NOMO-1 treated with DMSO at 0.1 percent for 48 hours (cell line): ENCODE measurements at regions not wholly inside any gene's neighbourhood (a gene's known extent, or its start where the extent isn't known, plus 50 kb on each side); places are given as distances from the start of the nearest gene placed in this dataset.
"Not testable (repeated sequence)": the region's sequence is repeated elsewhere in the genome, so short reads cannot be mapped to it uniquely, and the experiment has no call there.

Source experiments
- DNase-seq: peaks from one replicate; lab custom pipeline; 2025; ENCODE audit not compliant: unreplicated experiment; lab: John Stamatoyannopoulos, UW

DNA sequence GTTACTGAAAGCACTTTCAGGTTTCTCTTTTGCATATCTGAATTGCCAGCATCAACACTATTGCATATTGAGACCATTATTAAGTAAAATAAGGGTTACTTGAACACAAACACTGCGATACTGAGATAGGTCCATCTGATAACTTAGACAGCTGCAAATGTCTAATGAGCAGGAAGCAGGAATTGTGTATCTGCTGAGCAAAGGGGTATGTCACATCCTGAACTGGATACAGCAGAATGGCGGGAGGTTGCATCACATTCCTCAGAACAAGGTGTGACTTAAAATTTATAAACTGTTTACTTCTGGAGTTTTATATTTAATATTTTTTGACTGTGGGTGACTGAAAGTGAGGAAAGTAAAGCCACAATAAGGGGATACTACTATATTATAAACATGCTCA is 142.4 kb downstream of the POTEH start:
- not testable (repeated sequence) for DNase-seq

DNA sequence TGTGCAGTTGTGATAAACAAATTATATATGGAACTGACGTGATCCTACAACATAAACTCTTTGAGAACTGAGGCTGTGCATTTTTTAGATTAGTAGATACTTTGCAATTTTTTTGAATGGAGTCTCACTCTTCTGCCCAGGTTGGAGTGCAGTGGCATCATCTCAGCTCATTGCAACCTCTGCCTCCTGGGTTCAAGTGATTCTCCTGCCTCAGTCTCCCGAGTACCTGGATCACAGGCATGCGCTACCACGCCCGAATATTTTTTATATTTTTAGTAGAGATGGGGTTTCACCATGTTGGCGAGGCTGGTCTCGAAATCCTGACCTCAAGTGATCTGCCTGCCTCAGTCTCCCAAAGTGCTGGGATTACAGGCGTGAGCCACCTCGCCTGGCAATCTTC is 145.9 kb downstream of the POTEH start:
- not testable (repeated sequence) for DNase-seq

DNA sequence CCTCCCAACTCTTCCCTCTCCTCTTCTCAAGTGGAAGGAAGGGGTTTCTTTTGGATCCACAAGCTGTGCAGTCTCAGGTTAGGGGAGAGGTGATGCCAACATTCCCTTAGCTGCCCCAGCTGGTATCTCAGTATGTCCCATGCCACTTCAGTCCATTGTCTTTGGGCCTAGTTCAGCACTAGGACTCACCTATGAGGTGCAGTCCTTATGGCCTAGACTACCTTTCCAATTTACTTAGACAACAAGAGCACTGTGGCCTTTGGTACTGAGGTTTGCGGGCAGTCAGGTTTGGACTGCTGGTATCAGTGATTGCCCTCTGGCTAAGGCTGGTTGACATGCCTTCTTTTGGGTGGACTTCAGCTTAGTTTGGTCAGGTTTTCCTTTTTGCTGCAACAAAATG is 159.9 kb downstream of the POTEH start:
- not testable (repeated sequence) for DNase-seq

DNA sequence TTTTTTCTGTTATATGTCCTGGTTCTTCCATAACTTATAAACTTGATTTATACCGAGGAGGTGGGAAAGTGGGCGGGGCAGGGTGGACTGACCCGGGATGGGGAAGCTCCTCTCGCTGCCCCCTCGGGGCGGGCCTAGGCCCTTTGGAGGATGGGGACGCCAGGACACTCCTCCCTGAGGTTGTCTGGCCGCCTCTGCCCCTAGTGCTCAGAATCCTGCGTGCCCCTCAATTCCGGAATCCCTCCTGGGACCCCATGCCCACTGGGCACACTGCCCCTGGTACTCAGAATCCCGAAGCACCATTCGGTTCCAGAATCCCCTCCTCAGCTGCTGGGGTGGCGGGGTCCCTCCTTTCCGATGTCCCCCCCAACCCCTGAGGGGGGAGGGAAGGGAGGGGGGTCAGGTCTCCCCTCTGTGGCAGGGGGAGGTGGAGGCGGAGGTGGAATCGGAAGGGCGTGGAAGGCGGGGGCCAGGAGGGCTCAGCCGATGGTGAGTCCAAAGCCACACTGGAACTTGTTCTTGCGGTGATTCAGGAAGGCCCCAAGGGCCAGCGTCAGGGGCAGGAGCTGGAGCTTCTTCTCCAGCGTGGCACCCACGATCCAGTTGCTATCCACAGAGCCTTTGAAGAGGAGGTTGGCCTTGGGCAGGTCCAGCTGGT is 164.0 kb downstream of the POTEH start:
- DNase-seq = not testable (repeated sequence)

DNA sequence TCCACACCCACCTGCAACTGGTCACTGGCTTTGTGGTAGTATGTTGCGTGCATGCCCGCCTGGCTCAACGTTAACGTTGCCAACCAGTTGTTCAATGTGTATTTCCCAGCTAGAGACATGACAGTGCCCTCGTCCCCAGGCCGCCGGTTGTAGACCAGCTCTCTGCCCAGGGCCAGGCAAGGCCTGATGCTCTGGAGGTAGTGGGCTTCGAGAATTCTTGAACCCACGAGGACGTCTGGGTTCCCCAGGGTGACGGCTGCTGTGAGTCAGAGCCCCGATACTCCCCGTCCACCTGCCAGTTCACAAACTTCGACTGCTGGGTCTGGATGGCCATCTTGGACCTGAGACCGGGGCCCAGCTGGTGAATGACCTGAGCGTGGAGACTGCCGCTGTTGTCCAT is 164.6 kb downstream of the POTEH start:
- DNase-seq = not testable (repeated sequence)

DNA sequence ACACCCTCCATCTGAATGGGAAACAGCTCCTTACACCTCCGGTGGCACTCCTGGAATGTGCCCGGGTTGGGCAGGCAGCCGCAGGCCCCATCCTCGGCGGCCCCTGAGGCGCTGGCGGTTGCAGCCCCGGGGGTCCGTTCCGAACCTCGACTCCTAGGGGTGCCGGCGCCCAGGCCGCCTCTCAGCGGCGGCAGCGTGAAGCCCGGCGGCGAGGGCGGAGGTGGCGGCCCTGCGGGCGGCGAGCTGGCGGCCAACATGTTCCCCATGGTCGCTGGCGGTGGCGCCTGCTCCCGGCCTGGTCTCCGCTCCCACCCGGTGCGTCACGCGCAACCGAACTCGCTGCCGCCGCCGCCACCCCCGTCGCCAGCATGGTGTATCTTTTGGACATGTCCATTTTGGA is 165.2 kb downstream of the POTEH start:
- DNase-seq = not testable (repeated sequence)

DNA sequence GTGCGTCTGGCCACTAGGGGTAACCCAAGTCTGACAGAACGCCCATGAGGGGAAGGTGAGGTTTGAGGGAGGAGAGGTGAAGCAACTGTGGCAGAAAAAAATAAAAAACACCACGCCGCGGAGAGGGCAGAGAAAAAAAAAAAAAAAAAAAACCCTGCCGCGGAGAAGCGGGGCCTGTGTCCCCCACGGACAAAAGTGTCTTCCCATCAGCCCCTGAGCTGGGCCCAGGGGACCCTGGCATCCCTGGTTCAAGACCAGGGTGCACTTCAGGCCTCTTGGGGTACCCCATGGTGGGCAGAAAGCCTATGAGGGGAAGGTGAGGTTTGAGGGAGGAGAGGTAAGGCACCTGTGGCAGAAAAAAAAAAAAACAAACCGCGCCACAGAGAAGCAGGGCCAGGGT is 191.1 kb downstream of the POTEH start:
- not testable (repeated sequence) for DNase-seq

DNA sequence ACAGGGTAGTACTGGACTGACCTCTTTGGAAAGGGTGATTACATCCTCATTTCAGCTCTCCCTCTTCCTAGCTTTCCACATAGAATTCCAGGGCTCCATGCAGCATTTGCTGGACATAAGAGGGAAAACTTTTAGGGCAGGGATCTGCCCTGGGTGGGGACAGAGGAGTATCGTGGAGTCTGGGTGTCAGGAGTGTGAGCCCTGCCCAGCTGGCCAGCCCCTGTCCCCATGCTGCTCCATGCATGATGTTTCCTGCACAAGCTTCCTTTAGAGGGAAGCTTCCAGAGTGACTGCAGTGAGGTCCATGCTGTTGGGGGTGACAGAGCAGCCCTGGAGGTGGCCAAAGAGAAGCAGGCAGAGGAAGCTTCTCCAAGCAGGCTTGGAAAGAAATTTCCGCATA is 214.5 kb downstream of the POTEH start:
- not testable (repeated sequence) for DNase-seq

DNA sequence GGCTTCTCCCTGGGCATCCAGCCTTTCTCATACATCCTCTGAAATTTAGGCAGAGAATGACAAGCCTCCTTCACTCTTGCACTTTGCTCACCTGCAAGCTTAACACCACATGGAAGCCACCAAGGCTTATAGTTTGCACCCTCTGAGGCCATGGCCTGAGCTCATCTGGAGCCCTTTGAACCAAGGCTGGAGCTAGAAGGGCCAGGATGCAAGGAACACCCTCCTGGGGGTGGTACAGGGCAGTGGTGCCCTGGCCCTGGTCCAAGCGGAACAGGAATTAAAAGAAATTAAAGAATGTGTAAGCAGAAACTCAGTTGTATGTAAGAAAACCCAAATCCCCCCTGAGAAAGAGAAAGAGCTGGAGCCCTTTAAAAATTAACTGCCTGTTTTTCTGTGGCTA is 221.9 kb downstream of the POTEH start:
- not testable (repeated sequence) for DNase-seq

DNA sequence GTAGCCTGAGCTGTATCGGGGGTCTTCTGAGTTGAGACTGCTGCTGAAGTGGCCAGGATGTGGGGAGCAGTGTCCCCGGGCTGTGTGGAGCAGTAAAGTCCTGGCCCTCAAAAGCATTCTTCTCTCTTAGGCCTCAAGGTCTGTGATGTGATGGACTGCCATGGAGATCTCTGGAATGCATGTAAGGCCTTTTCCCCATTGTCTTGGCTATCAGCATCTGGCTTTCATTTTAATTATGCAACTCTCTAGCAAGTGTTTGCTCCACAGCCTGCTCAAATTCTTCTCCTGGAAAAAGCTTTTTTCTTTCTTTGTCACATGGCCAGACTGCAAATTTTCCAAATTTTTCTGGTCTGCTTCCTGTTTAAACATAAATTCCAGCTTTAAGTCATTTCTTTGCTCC is 229.3 kb downstream of the POTEH start:
- not testable (repeated sequence) for DNase-seq

DNA sequence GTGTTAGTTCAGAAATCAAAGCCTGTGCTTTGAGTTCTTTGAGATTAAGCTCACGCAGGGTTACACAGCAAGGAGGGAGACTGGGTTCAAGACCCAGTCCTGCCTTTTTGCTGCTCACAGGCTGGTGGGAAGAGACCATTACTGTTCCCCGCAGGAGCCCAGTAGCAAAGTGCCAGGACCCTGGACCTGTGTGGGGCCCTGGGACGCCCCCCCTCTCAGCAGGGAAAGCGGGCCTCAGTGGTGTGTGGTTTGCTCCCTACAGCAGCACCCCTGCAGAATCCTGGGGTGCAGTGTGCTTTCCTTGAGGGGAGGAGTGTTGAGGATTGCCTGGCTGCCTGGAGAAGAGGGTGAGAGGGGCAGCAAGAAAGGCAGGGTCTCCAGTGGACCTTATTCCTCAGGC is 231.1 kb downstream of the POTEH start:
- not testable (repeated sequence) for DNase-seq

DNA sequence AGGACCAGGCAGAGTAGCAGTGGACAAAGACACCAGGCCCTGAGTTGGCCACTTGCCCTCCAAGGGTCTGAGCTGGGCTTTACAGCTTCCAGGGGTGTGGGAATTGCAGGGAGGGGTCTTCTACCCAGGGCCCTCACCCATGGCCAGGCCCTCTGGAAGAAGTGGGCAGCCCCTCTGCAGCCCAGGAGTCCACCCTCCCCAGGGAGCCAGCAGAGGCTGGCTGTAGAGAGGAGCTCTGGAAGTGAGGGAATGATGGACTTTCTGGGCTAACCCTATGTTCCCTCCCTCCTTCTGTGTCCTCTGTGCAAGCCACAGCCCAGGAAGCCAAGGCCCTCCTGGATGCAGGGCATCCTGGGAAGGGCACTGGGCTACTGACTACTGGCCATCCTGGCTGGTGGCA is 232.3 kb downstream of the POTEH start:
- not testable (repeated sequence) for DNase-seq

DNA sequence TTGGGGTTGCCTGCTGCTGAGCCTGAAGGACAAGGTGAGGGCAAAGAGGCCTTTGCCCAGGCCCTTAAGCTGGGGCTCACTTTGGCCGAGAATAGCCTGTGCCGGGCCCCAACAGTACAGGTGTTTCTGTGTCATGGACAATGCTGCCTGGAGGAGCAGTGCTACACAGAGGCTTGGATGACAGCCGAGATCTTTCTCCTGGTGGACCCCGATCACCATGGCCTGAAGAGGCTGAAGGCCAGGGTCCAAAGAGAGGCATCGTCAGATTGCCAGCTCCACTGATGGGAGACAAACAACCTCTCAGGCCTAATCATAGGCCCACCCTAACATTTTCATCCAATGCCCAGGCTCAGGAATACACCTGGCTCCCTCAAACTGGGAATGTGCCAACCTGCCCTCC is 232.8 kb downstream of the POTEH start:
- DNase-seq = not testable (repeated sequence)

DNA sequence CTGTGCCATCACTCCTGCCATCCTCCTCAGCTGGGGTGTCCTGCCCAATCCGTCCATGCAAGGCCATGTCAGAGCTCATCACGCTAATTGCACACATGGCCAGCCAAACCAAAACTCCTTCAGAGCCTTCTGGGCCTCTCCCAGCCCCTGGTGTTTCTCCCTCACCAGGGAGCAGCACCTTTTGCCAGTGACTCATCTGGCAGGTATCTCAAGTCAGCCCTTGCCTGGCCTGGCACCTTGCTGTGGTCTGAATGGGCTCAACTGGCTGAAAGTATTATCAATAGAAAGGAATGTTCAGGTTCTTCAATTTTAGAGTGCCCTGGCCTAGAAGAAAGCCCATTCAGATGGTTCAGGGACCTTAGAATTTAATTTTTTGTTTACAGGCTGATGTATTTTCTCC is 235.0 kb downstream of the POTEH start:
- DNase-seq = not testable (repeated sequence)

DNA sequence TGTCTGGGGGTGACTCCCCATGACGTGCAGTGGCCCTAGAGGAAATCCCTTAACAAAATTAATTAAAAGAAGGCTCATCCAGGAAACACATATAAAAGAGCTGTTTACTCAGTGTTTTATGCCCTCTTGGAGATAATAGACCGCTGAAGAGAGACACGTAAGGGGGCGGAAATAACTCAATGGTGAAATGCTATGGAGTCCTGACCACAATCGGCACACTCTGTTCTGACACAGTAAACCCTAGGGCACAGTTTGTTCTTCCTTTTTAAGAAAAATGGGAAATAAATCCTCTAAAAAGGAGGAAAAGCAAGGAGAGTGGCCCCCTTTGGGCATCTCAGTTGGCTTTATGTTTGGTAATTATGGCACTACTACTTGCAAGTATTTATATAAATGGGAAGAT is 237.3 kb downstream of the POTEH start:
- DNase-seq = not testable (repeated sequence)
